NCI-H1092 treated with DMSO at 0.1 percent for 48 hours (cell line): ENCODE measurements at regions not wholly inside any gene's neighbourhood (a gene's known extent, or its start where the extent isn't known, plus 50 kb on each side); places are given as distances from the start of the nearest gene placed in this dataset.

Source experiments
- DNase-seq: peaks from one replicate; lab custom pipeline; 2025; lab: John Stamatoyannopoulos, UW

DNA sequence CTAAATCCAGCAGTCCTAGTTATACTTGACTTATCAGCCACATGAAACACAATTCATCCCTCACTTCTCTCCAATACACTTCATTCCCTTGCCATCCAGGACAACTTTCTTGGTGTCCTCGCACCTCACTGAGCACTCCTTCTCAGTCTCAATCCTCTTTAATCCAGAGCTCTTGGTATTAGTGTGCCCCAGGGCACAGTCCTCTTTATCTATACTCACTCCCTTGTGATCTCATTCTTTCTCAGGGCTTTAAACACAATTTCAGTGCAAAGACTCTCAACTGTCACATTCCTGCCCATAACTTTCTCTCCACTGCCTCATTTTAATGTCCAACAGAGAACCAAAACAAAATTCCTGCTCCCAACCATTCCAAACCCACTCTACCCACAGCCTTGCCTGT, 60.8 kb upstream of the SPOPL start:
- DNase-seq = no peak

DNA sequence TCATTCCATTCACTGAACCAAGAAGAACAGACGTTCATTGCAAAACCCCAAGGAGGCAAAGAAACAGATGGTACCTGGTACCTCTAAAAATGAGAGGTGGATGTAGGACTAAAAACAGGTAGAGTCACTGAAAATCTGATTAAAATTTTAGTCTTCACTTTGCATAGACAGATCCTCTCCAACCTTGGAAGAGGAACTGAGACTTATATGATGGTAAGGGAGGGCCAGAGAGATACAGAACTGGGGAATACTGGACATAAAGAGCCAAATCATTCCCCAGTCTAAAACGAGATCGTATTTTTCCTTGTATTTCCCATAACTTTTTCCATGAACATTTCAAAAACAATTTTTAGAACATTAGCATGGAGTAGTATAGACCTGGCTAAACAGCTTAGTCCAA, 59.7 kb upstream of the SPOPL start:
- DNase-seq = no peak

GRCh38 chr2:138444411-138444810, 57.2 kb upstream of the SPOPL start:
- DNase-seq = no peak

DNA sequence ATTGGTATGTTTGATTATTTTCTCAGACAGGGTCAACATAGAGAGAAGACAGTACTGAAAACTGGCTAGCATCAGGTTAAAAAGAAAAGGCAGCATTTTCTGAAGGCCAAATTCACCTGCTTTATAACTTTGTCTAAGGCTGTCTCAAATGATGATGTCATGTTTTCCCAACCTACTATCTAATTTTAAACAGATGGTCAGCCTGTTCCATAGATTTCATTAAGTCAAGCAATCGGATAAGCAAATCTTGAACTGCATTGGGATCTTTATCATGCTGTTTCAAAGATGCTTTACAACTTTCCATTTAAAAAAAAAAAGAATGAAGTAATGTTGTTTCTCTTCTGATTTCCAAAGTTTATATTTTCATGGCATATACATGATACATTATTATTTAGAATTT, 56.3 kb upstream of the SPOPL start:
- DNase-seq = no peak

DNA sequence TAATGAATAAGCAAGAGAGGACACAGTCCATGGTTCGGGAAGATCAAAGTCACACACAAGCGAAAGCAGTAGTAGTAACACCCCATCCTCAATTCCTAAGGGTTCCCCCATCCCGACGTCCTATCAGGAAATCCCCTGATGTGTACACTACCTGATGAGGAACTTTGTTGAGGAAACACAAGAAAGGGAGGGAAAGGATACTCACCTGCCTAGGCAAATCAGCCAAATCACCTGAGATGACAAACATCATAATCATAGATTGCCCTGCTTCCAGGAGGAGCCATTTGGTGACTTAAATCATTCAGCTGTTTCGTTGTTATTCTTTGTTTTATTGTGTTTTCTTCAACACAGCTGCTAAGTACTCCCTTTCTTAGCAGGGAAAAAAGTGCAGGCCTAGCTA, 55.5 kb upstream of the SPOPL start:
- no peak for DNase-seq

- no peak for DNase-seq
Observed at GRCh38 chr2:138447889-138448570, 53.5 kb upstream of the SPOPL start.
